ENCODE measurements at regions not wholly inside any gene's neighbourhood (a gene's known extent, or its start where the extent isn't known, plus 50 kb on each side); places are given as distances from the start of the nearest gene placed in this dataset.

DNA sequence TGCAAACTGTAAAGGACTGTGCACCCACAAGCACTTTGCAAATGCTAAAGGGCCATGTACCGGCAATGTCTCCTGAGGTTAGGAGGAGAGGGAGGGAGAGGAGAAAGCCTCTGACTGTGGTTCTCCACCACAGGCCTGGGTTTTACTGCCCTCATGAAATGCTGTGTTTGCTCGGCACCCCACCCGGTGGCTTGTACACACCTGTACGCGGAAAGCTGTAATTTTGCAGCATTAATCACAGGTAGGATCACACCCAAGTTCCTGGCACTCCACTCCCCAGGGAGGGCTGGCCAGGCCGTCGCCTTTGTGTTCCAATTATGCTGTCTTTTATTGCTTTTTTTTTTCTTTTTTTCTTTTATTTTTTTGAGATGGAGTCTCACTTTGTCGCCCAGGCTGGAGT is 78.5 kb upstream of the MYL10 start (continued):
- TF ChIP-seq RBBP5 (IDR thresholded peaks at IDR 0.05; ENCODE audit: borderline replicate concordance, low read depth, low read length) (no peak), JUND (IDR thresholded peaks at IDR 0.05; ENCODE audit: low read length) (no peak)
